ENCODE measurements at regions not wholly inside any gene's neighbourhood (a gene's known extent, or its start where the extent isn't known, plus 50 kb on each side); places are given as distances from the start of the nearest gene placed in this dataset.

DNA sequence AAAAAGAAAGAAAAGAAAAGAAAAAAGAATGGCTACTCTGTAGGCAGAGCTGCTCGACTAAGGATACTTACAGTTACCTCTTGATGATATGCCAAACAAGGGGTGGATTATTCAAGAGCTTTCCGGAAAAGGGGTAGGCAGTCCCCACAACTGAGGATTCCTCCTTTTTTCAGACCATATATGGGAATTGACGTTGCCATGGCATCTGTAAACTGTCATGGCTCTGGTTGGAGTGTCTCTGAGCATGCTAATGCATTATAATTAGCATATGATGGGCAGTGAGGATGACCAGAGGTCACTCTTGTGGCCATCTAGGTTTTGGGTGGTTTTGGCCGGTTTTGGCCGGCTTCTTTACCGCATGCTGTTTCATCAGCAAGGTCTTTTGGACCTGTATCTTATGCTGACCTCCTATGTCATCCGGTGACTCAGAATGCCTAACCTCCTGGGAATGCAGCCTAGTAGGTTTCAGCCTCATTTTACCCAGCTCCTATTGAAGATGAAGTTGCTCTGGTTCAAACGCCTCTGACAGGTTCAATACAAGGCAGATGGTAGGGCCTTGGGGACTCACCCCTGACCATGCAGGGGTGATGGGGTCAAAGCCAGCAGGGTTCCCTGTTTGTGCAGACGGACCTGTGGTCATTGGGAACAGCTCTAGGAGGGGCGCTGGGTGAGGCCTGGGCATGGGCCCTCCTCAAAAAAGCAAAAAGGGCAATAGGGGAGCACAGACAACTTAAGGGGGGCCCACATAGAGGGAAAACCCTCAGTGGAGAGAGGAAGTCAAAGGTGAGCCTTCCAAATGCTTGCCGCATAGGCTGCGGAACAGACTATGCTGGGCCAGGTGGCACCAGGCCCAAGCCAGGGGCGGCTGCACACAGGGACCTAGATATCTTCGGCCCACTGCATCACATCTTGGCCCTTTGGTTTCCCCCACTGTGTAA, 251.2 kb upstream of the RAB6C start:
- Mint-ChIP-seq H3K27ac (no peak overlapping the region), H3K36me3 (no peaks in the 10 kb centered on the region)

DNA sequence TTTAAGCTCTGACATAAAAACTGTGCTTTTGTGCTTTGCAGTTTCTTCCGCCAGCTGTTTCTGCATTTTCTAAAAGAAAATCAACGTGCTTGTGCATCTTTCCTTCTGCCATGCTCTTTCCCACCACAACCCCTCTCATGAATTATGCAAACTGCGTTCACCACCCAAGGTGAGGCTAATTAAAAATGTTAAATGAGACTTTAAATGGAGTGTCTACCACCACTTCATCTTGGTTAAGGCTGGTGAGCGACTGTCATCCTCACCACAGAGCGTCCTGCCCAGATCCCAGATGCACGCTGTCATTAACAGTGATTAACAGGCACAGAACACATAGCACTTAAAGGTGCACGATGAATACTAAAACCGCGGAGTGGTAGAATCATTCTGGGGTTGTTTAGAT, 250.5 kb upstream of the RAB6C start:
- no peaks in the 10 kb centered on the region for H3K36me3 Mint-ChIP-seq
- H3K4me1 Mint-ChIP-seq, result no peaks in the 10 kb centered on the region
- no peak for DNase-seq
- peaks cover 0 to 2% (median 0%) of the 10 kb centered on the region in 3 donors for H3K27me3 Mint-ChIP-seq (ENCODE audit: low read depth in 3 of 3)
- H3K9me3 Mint-ChIP-seq, result peaks cover 0 to 2% (median 0%) of the 10 kb centered on the region in 6 donors
- no peak overlapping the region for H3K27ac Mint-ChIP-seq
- no peak overlapping the region for H3K4me3 Mint-ChIP-seq

More for the DNA sequence above, 251.2 kb upstream of the RAB6C start:
- no peaks in the 10 kb centered on the region for H3K4me1 Mint-ChIP-seq
- peaks cover 0 to 2% (median 0%) of the 10 kb centered on the region in 3 donors for H3K27me3 Mint-ChIP-seq (ENCODE audit: low read depth in 3 of 3)
- DNase-seq, result no peak
- H3K4me3 Mint-ChIP-seq, result no peak overlapping the region
- peaks cover 0 to 2% (median 0%) of the 10 kb centered on the region in 6 donors for H3K9me3 Mint-ChIP-seq

DNA sequence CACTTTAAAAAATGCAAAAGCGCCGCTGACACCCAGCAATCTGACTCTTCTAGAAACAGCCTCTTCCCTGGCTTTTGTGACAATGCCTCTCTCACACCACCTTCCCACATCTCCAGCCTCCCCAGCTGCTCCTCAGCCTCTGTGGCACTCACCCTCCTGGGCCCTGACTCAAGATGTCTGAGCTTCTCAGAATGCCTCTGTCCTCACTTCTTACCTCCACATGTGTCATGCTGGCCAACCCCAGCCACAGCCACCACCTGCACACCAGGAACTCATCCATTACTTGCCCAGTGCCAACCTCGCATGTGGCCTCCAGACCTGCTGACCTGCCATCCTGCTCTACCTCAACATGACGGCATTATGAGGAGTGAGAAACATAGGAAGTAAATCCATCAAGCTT, 249.8 kb upstream of the RAB6C start:
- H3K4me3 Mint-ChIP-seq, result no peak overlapping the region
- H3K27me3 Mint-ChIP-seq (ENCODE audit: low read depth in 3 of 3), result peaks cover 0 to 2% (median 0%) of the 10 kb centered on the region in 3 donors

DNA sequence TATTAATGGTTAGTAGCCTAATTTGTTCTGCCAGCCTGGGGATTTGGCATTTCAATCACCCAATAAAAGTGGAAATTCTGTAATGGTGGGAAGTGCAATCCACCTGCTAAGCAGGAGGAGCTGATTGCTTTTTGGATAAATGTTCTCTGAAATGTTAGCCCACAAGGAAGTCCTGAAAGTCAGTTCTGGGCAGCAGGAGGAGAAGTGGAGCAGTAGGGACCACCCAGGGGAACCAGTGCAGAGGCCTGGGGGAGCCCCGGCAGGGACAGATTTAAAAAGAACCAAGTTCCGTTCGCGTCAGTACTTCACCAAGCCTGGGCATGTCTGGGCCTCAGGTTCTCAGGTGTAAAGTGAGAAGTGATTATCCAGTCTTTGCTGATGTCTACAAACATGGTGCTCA, 248.5 kb upstream of the RAB6C start:
- no peaks in the 10 kb centered on the region for H3K27me3 Mint-ChIP-seq (ENCODE audit: low read depth in 3 of 3)
- no peak for DNase-seq
- no peaks in the 10 kb centered on the region for H3K9me3 Mint-ChIP-seq
- no peak overlapping the region for H3K27ac Mint-ChIP-seq
- H3K36me3 Mint-ChIP-seq, result no peaks in the 10 kb centered on the region
- no peaks in the 10 kb centered on the region for H3K4me1 Mint-ChIP-seq
- H3K4me3 Mint-ChIP-seq, result no peak overlapping the region

More for the DNA sequence above, 249.8 kb upstream of the RAB6C start:
- Mint-ChIP-seq H3K9me3 (no peaks in the 10 kb centered on the region), H3K27ac (no peak overlapping the region), H3K4me1 (no peaks in the 10 kb centered on the region), H3K36me3 (no peaks in the 10 kb centered on the region)
- DNase-seq, result no peak

DNA sequence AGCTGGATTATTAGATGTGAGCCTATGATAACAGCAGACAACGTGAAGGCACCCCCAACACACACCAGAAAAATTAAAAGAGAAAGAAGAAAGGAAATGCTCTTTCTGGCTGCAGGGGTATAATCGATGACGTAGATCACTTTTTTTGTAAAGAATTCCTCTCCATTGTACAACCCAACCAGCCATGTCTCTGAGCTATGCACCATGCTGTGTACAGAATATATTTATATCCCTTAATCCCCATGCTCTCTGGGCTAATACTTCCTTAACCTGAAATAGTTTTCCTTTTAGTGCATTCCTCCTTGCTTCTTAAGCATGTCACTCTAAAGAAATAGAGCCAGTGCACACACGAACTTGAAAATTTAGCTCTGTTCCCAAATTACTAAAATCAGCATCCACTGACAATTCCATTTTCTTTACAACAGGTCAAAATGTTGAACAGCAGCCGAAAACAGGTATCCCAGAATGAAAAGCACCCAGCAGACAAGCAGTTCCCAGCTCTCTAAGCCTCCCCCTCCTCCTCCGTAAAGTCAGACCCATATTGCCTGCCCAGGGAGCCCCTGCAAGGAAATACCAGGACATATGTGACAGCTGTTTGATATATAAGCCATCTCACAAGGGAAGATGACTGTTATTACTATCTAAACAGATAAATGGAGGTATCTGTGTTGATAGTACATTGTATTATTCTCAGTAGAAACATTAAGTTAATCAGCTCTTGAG, 247.4 kb upstream of the RAB6C start:
- Mint-ChIP-seq H3K27me3 (ENCODE audit: low read depth in 3 of 3) (no peaks in the 10 kb centered on the region), H3K4me3 (no peak overlapping the region), H3K9me3 (no peaks in the 10 kb centered on the region), H3K4me1 (no peaks in the 10 kb centered on the region), H3K36me3 (no peaks in the 10 kb centered on the region), H3K27ac (no peak overlapping the region)
- no peak for DNase-seq

DNA sequence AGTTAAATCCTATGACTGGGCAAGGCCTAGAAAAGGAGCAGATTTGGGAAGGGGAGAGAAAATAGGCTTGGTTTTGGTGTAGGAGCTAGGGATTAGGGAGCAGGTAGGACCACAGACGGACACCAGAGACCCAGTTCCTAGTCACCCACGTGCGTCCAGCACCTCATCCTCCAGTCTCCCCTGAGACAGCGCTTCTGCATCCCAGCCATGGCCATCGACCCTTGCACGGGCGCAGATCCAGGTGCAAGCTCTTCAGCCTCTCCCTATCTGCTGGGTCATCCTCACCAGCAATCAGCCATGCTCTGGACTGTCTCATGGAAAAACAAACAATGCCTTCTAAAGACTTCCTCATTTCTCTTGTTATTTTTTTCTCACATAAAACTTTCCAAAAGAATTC, 246.8 kb upstream of the RAB6C start:
- H3K4me1 Mint-ChIP-seq, result no peaks in the 10 kb centered on the region
- H3K4me3 Mint-ChIP-seq, result no peak overlapping the region
- H3K27ac Mint-ChIP-seq, result no peak overlapping the region
- H3K27me3 Mint-ChIP-seq (ENCODE audit: low read depth in 3 of 3), result no peaks in the 10 kb centered on the region
- H3K9me3 Mint-ChIP-seq, result no peaks in the 10 kb centered on the region
- no peaks in the 10 kb centered on the region for H3K36me3 Mint-ChIP-seq
- DNase-seq, result no peak

DNA sequence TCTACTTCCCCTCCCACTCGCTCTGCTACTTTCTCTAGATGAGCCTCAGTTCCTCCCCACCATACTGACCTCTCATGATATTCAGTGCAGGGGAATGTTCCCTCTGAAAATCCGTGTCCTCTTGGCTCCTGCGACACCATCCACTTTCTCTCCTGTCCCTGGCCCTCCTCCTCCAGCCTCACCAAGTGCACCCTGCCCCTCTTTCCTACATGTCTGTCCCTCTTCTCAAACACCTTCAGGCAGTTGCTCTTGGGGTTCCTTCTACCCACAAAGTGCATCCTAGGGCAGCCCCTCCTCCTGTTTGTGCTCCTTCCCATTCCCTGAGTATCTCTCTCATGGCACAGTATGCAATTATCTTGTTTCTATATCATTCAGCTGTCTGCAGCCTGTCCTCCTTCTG, 246.4 kb upstream of the RAB6C start:
- Mint-ChIP-seq H3K9me3 (no peaks in the 10 kb centered on the region), H3K27me3 (ENCODE audit: low read depth in 3 of 3) (no peaks in the 10 kb centered on the region), H3K36me3 (no peaks in the 10 kb centered on the region), H3K27ac (no peak overlapping the region), H3K4me3 (no peak overlapping the region), H3K4me1 (no peaks in the 10 kb centered on the region)
- no peak for DNase-seq

DNA sequence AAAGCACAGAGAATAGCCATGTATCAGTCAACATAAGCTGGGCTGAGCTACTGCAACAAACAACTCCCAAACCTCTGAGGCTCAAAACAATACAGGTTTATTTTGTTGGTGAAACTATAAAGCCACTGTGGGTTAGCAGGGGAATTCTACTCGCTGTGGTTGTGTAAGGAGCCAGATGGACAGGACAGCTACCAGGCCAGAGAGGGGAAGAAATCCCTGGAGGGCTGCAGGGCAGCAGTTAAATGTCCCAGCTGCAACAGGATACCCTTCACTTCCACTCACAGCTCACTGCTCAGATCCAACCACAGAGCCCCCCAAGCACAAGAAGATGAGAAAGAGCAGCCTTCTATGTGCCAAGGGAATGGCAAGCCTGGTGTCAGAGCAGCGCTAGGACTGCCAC, 245.9 kb upstream of the RAB6C start:
- H3K4me3 Mint-ChIP-seq, result no peak overlapping the region
- DNase-seq, result no peak
- peaks cover 0 to 2% (median 0%) of the 10 kb centered on the region in 3 donors for H3K27me3 Mint-ChIP-seq (ENCODE audit: low read depth in 3 of 3)
- H3K27ac Mint-ChIP-seq, result no peak overlapping the region
- no peaks in the 10 kb centered on the region for H3K36me3 Mint-ChIP-seq
- H3K4me1 Mint-ChIP-seq, result no peaks in the 10 kb centered on the region
- no peaks in the 10 kb centered on the region for H3K9me3 Mint-ChIP-seq

DNA sequence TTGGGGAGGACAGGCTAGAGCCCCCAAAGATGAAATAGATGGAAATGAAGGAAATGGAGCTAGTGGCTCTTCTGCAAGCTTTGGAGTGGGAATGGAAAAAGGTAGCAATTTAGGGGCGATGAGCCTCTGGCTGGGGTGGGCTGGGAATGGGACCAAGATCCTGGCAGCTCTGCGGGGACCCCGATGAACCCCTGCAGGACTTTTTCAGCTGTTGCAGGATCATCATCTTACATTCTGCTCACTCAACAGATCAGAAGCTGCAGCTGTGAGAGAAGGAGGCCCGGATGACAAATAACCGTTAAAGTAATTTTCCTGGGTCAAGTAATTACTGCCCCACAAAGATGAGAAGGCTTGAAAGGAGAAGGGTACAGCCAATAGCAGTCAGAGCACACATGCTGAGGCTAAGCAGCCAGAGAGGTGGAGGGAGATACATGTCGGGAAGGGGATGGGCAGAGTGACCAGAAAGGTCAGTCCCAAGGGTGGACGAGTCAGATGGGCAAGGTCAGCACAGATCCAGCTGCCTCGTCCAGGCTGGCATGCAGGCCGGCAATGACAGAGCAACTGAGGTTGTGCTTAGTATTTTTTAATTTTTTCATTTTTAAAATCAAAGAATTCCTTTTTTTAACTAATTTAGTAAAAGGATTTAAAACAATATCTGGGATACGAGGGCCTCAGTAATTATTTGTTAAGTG, 245.0 kb upstream of the RAB6C start:
- H3K36me3 Mint-ChIP-seq, result no peaks in the 10 kb centered on the region
- DNase-seq, result no peak
- H3K27me3 Mint-ChIP-seq (ENCODE audit: low read depth in 3 of 3), result peaks cover 0 to 2% (median 0%) of the 10 kb centered on the region in 3 donors
- H3K4me3 Mint-ChIP-seq, result no peak overlapping the region
- H3K4me1 Mint-ChIP-seq, result no peaks in the 10 kb centered on the region
- H3K27ac Mint-ChIP-seq, result no peak overlapping the region
- no peaks in the 10 kb centered on the region for H3K9me3 Mint-ChIP-seq

DNA sequence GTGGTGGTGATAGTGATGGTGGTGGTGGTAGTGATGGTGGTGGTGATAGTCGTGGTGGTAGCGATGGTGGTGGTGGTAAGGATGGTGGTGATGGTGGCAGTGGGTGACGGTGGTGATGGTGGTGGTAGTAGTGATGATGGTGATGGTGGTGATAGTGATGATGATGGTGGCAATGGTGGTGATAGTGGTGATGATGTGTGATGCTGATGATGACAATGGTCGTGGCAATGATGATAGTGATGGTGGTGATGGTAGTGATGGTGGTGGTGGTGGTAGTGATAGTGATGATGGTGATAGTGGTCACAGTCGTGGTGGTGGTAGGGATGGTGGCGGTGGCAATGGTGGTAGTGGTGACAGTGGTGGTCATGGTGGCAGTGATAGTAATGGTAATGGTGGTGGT, 243.9 kb upstream of the RAB6C start:
- DNase-seq, result no peak
- Mint-ChIP-seq H3K36me3 (no peaks in the 10 kb centered on the region), H3K4me3 (no peak overlapping the region), H3K27ac (no peak overlapping the region), H3K9me3 (no peaks in the 10 kb centered on the region), H3K27me3 (ENCODE audit: low read depth in 3 of 3) (peaks cover 0 to 2% (median 0%) of the 10 kb centered on the region in 3 donors), H3K4me1 (no peaks in the 10 kb centered on the region)

DNA sequence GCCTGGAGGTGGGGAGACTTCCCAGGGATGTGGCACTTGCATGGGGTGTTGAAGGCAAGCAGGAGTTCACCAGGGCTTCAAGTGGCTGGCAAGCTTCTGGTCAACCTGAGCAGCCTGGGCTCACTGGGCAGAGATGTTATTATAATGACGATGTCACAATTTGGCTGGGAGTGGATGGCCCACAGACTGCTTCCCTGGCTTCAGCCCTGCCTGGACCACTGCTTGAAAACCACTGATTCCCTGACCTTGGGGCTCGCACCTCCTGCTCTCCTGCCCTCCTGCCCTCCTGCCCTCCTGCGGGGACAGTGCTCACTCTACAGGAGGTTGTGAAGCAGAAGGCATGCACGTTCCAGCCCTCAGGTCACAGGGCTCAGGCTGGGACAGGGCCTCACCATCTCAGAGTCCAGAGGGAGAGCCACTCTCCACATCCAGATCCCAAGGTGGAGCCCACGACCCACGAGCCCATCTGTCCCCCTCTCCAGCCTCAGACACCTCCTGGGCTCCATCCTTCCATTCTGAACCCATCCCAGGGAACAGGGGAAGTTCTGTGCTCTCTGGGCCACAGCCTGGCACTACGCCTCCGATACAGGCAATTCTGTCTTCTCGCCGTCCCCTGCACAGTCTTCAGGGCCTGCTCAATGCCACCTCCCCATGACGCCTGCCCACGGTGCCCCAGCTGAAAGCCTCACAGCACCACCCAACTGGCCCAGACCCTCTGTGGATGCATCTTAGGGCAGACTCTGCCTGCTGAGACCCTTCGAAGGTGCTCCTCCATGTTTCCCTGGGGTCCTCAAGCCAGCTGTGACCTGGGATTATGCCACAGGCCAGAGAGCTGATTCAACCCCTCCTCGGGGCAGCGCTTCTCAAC, 241.6 kb upstream of the RAB6C start:
- no peak overlapping the region for H3K27ac Mint-ChIP-seq
- no peaks in the 10 kb centered on the region for H3K36me3 Mint-ChIP-seq
- no peak for DNase-seq
- no peak overlapping the region for H3K4me3 Mint-ChIP-seq
- no peaks in the 10 kb centered on the region for H3K4me1 Mint-ChIP-seq
- H3K9me3 Mint-ChIP-seq, result no peaks in the 10 kb centered on the region
- peaks cover 0 to 2% (median 0%) of the 10 kb centered on the region in 3 donors for H3K27me3 Mint-ChIP-seq (ENCODE audit: low read depth in 3 of 3)

DNA sequence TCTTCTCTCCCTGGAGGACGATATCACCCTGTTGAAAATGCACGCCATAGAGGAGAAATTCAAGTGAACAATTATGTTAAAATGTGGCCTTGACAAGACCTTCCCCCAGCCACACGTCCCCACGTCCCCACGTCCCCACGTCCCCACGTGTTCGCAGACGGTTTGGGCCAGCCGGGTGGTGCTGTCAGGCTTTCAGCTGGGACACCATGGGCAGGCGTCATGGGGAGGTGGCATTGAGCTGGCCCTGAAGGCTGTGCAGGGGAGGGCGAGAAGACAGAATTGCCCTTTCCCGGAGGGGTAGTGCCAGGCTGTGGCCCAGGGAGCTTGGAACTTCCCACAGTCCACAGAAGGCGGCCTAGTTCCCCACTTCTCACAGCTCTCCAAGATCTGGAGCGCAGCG, 240.7 kb upstream of the RAB6C start:
- H3K27me3 Mint-ChIP-seq (ENCODE audit: low read depth in 3 of 3), result peaks cover 0 to 2% (median 0%) of the 10 kb centered on the region in 3 donors
- H3K4me3 Mint-ChIP-seq, result no peak overlapping the region
- no peaks in the 10 kb centered on the region for H3K36me3 Mint-ChIP-seq
- no peaks in the 10 kb centered on the region for H3K9me3 Mint-ChIP-seq
- DNase-seq, result no peak
- no peaks in the 10 kb centered on the region for H3K4me1 Mint-ChIP-seq
- H3K27ac Mint-ChIP-seq, result no peak overlapping the region

DNA sequence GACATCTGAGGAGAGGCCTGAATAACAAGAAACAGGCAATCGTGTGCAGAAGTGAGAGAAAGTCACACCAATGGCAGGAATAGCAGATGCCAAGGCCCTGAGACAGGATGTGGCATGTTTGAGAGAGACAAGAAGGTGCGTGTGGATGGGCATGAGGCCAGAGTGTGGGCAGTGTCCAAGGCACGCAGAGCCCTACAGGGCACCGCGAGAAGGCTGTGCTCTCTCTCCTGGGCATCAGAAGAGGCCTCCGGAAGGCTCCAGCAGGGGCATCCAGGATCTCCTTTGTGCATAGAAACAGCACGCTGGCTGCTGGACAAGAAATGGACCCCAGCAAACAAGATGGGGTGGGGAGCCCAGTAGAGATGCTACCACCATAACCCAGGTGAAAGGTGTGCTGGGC, 239.0 kb upstream of the RAB6C start:
- no peak for DNase-seq
- no peak overlapping the region for H3K4me3 Mint-ChIP-seq
- no peak overlapping the region for H3K27ac Mint-ChIP-seq
- no peaks in the 10 kb centered on the region for H3K4me1 Mint-ChIP-seq
- peaks cover 0 to 2% (median 0%) of the 10 kb centered on the region in 3 donors for H3K27me3 Mint-ChIP-seq (ENCODE audit: low read depth in 3 of 3)
- no peaks in the 10 kb centered on the region for H3K36me3 Mint-ChIP-seq
- H3K9me3 Mint-ChIP-seq, result no peaks in the 10 kb centered on the region
